HCT116 (cell line): ENCODE measurements at regions not wholly inside any gene's neighbourhood (a gene's known extent, or its start where the extent isn't known, plus 50 kb on each side); places are given as distances from the start of the nearest gene placed in this dataset.

ENCODE experiments used
- ATAC-seq: fragments of 200-7000 bp; cut with Tn5 transposase; 2 replicates; pipeline ENCODE4 v1.9.1; 2020; ENCODE audit warnings: mild to moderate bottlenecking, moderate library complexity
- BruUV-seq: library from RNA; stranded (reverse); fragments of 400-500 nt; replicated peaks from 2 replicates; lab custom pipeline; 2021; lab: Mats Ljungman, UMichigan
- CTCF ChIA-PET: fragments of 300-600 bp; sonication (Branson Sonifier 250); formaldehyde crosslinking; loops from one replicate; lab custom pipeline; 2021; ENCODE audit warnings: antibody characterized with exemption; lab: Charles Lee
- POLR2A ChIA-PET: fragments of 300-600, 350-600 bp; sonication (Branson Sonifier 250); formaldehyde crosslinking; loops from one replicate; lab custom pipeline; 2021; ENCODE audit warnings: antibody characterized with exemption; lab: Charles Lee
- RAD21 ChIA-PET, 2 experiments: fragments of 300-600 bp; sonication (Branson Sonifier 250); formaldehyde crosslinking; loops; one replicate each; lab custom pipeline; 2023; ENCODE audit warnings: low total read pairs in 2 of 2; ENCODE audit not compliant: uncharacterized antibody in 2 of 2, unreplicated experiment in 2 of 2, low non-redundant PET in 1 of 2; lab: Charles Lee
- DNase-seq: peaks from one replicate; pipeline ENCODE4 v3.0.0-alpha.2; 2010; ENCODE audit warnings: low read depth, low spot score
- H2AFZ ChIP-seq: fragments of 200-600 bp; shearing (Covaris generic), sonication (generic); 2 replicates; pipeline ENCODE4 v1.6.1; 2017; ENCODE audit warnings: low read depth, mixed run types, mixed read lengths, antibody characterized with exemption, low read length; ENCODE audit not compliant: poor library complexity, severe bottlenecking
- H3K27ac ChIP-seq: 2 replicates; pipeline ENCODE4 v1.5.1; 2012; ENCODE audit warnings: low read depth, low read length
- H3K27me3 ChIP-seq: fragments of 200-600 bp; sonication (generic); 2 replicates; pipeline ENCODE4 v1.6.1; 2016; ENCODE audit warnings: mixed run types, low read length, mixed read lengths; ENCODE audit not compliant: insufficient read depth
- H3K36me3 ChIP-seq, 2 experiments: fragments of 200-500 bp in 1 of 2; fragments of 200-600 bp in 1 of 2; sonication (Bioruptor generic) in 1 of 2; sonication (generic) in 1 of 2; 2 replicates each; pipeline versions ENCODE4 v1.5.1 to v1.6.1; 2014 to 2016; ENCODE audit warnings: low read length in 2 of 2, inconsistent platforms in 1 of 2, mixed read lengths in 1 of 2, mixed run types in 1 of 2; ENCODE audit not compliant: insufficient read depth in 2 of 2, control insufficient read depth in 1 of 2
- H3K4me1 ChIP-seq, 2 experiments: fragments of 200-600 bp in 1 of 2; sonication (generic) in 1 of 2; 2 replicates each; pipeline versions ENCODE4 v1.5.1 to v1.6.1; 2012 to 2017; ENCODE audit warnings: low read length in 2 of 2, inconsistent platforms in 1 of 2, mild to moderate bottlenecking in 1 of 2, mixed read lengths in 1 of 2, mixed run types in 1 of 2, moderate library complexity in 1 of 2; ENCODE audit not compliant: insufficient read depth in 2 of 2, control insufficient read depth in 1 of 2
- H3K4me2 ChIP-seq: fragments of 200-600 bp; sonication (generic); 2 replicates; pipeline ENCODE4 v1.6.1; 2017; ENCODE audit warnings: mixed run types, low read length, mixed read lengths
- H3K4me3 ChIP-seq, 2 experiments: fragments of 200-600 bp in 1 of 2; sonication (generic) in 1 of 2; replicated peaks in 1 of 2; 2 replicates each; pipeline ENCODE4 v1.5.1; 2011 to 2016; ENCODE audit warnings: low read length in 2 of 2, control low read depth in 1 of 2, low read depth in 1 of 2, mild to moderate bottlenecking in 1 of 2, mixed read lengths in 1 of 2, mixed run types in 1 of 2
- H3K79me2 ChIP-seq: fragments of 200-600 bp; sonication (generic); 2 replicates; pipeline ENCODE4 v1.6.1; 2017; ENCODE audit warnings: mild to moderate bottlenecking, mixed run types, low read length, moderate library complexity, mixed read lengths; ENCODE audit not compliant: insufficient read depth
- H3K9ac ChIP-seq: fragments of 200-600 bp; sonication (generic); 2 replicates; pipeline ENCODE4 v1.6.1; 2016; ENCODE audit warnings: low read length, mixed read lengths
- H3K9me2 ChIP-seq: fragments of 200-600 bp; sonication (generic), shearing (Covaris generic); 2 replicates; pipeline ENCODE4 v1.6.1; 2017; ENCODE audit warnings: mixed run types, mild to moderate bottlenecking, moderate library complexity; ENCODE audit not compliant: insufficient read depth
- H3K9me3 ChIP-seq, 2 experiments: fragments of 200-500 bp in 1 of 2; fragments of 200-600 bp in 1 of 2; sonication (Bioruptor generic) in 1 of 2; sonication (generic) in 1 of 2; 2 replicates each; pipeline ENCODE4 v1.6.1; 2014 to 2017; ENCODE audit warnings: low read length in 2 of 2, mixed read lengths in 2 of 2, inconsistent platforms in 1 of 2, low read depth in 1 of 2, mild to moderate bottlenecking in 1 of 2, mixed run types in 1 of 2, moderate library complexity in 1 of 2; ENCODE audit not compliant: control insufficient read depth in 1 of 2, insufficient read depth in 1 of 2
- H4K20me1 ChIP-seq: fragments of 200-600 bp; sonication (generic), shearing (Covaris generic); 2 replicates; pipeline ENCODE4 v1.6.1; 2017; ENCODE audit warnings: mixed run types, mild to moderate bottlenecking, moderate library complexity; ENCODE audit not compliant: insufficient read depth
- ATF3 ChIP-seq: IDR thresholded peaks from 2 replicates; pipeline ENCODE4 v1.6.1; 2012
- CBX3 ChIP-seq: IDR thresholded peaks from 2 replicates; pipeline ENCODE4 v1.6.1; 2012; ENCODE audit warnings: low read depth
- CEBPB ChIP-seq: IDR thresholded peaks from 2 replicates; pipeline ENCODE4 v1.6.1; 2012; ENCODE audit warnings: low read depth
- CTCF ChIP-seq, 3 experiments: fragments of 200-600 bp in 1 of 3; sonication (generic) in 1 of 3; IDR thresholded peaks in 2 of 3; conservative IDR thresholded peaks in 1 of 3; 2 replicates each; pipeline ENCODE4 v1.5.1; 2012 to 2017; ENCODE audit warnings: low read depth in 2 of 3, low read length in 2 of 3, antibody characterized with exemption in 1 of 3, borderline replicate concordance in 1 of 3, control low read depth in 1 of 3, mild to moderate bottlenecking in 1 of 3, mixed read lengths in 1 of 3, mixed run types in 1 of 3, moderate library complexity in 1 of 3; ENCODE audit not compliant: insufficient read depth in 1 of 3
- EGR1 ChIP-seq: IDR thresholded peaks from 2 replicates; pipeline ENCODE4 v1.6.1; 2012; ENCODE audit warnings: low read depth
- ELF1 ChIP-seq: IDR thresholded peaks from 2 replicates; pipeline ENCODE4 v1.6.1; 2012; ENCODE audit warnings: low read depth, borderline replicate concordance
- EZH2 ChIP-seq: fragments of 200-600 bp; sonication (generic); IDR thresholded peaks from 2 replicates; pipeline ENCODE4 v1.6.1; 2017; ENCODE audit warnings: antibody characterized with exemption, mixed run types
- EZH2phosphoT487 ChIP-seq: fragments of 200-600 bp; IDR thresholded peaks from 2 replicates; pipeline ENCODE4 v1.6.1; 2018; ENCODE audit warnings: antibody characterized with exemption, borderline replicate concordance
- FOSL1 ChIP-seq: IDR thresholded peaks from 2 replicates; pipeline ENCODE4 v1.6.1; 2012; ENCODE audit warnings: low read depth
- JUND ChIP-seq: IDR thresholded peaks from 2 replicates; pipeline ENCODE4 v1.6.1; 2012
- RAD21 ChIP-seq: IDR thresholded peaks from 2 replicates; pipeline ENCODE4 v1.6.1; 2012; ENCODE audit warnings: low read depth, mild to moderate bottlenecking
- REST ChIP-seq: IDR thresholded peaks from 2 replicates; pipeline ENCODE4 v1.6.1; 2012; ENCODE audit warnings: low read depth
- SIN3A ChIP-seq: IDR thresholded peaks from 2 replicates; pipeline ENCODE4 v1.6.1; 2012; ENCODE audit warnings: low read depth
- SP1 ChIP-seq: IDR thresholded peaks from 2 replicates; pipeline ENCODE4 v1.6.1; 2012; ENCODE audit warnings: low read depth
- TCF7L2 ChIP-seq: IDR thresholded peaks from 2 replicates; pipeline ENCODE4 v1.7.0; 2011; ENCODE audit warnings: borderline replicate concordance, inconsistent platforms; ENCODE audit not compliant: insufficient read depth, insufficient read length; ENCODE audit errors: extremely low read depth
- YY1 ChIP-seq: IDR thresholded peaks from 2 replicates; pipeline ENCODE4 v1.6.1; 2011; ENCODE audit warnings: low read length, low read depth, moderate library complexity, mild to moderate bottlenecking; ENCODE audit not compliant: insufficient replicate concordance; ENCODE audit errors: extremely low read depth
- intact Hi-C: fragments of 100-400 bp; cut with micrococcal nuclease; formaldehyde crosslinking; loops from 2 replicates; pipeline ENCODE4 v1.10.0; 2022

GRCh38 chr6:108793516-108794251 is 54.5 kb upstream of the ARMC2 start:
- H4K20me1 ChIP-seq: no peaks in the 10 kb centered on the region
- H3K9ac ChIP-seq: no peak overlapping the region
- no peak for DNase-seq
- H3K36me3 ChIP-seq: no peaks in the 10 kb centered on the region
- ChIA-PET POLR2A (no interaction called here), RAD21 (no interaction called here), CTCF (no interaction called here)
- intact Hi-C loops: no loop called here
- no peak overlapping the region for H3K4me3 ChIP-seq
- H3K4me2 ChIP-seq: no peak overlapping the region
- no peaks in the 10 kb centered on the region for H3K79me2 ChIP-seq
- no TSS peak for BruUV-seq
- no peaks in the 10 kb centered on the region for H3K9me3 ChIP-seq
- no peak overlapping the region for H2AFZ ChIP-seq
- H3K27ac ChIP-seq: no peak overlapping the region
- TF ChIP-seq EZH2phosphoT487 (no peak), FOSL1 (no peak), EZH2 (no peak), YY1 (no peak), REST (no peak), SP1 (no peak), ATF3 (no peak), TCF7L2 (no peak), CBX3 (no peak), CTCF (IDR thresholded peaks at IDR 0.05 in 2 of 3, conservative IDR thresholded peaks at IDR 0.05 in 1 of 3; ENCODE audit: borderline replicate concordance in 1 of 3, insufficient read depth in 1 of 3, low read depth in 2 of 3, low read length in 2 of 3) (no peak), ELF1 (no peak), CEBPB (no peak), SIN3A (no peak), RAD21 (no peak), JUND (no peak), EGR1 (no peak)
- no peak for ATAC-seq
- no peaks in the 10 kb centered on the region for H3K9me2 ChIP-seq
- H3K4me1 ChIP-seq: no peaks in the 10 kb centered on the region
- no peaks in the 10 kb centered on the region for H3K27me3 ChIP-seq
